ENCODE measurements at regions not wholly inside any gene's neighbourhood (a gene's known extent, or its start where the extent isn't known, plus 50 kb on each side); places are given as distances from the start of the nearest gene placed in this dataset.
A peak's percentile ranks its signal among the peaks of the same experiment; 100 is the strongest.

GRCh38 chr3:66692766-66693150, 191.9 kb upstream of the LRIG1 start:
- DNase-seq, result no peak

DNA sequence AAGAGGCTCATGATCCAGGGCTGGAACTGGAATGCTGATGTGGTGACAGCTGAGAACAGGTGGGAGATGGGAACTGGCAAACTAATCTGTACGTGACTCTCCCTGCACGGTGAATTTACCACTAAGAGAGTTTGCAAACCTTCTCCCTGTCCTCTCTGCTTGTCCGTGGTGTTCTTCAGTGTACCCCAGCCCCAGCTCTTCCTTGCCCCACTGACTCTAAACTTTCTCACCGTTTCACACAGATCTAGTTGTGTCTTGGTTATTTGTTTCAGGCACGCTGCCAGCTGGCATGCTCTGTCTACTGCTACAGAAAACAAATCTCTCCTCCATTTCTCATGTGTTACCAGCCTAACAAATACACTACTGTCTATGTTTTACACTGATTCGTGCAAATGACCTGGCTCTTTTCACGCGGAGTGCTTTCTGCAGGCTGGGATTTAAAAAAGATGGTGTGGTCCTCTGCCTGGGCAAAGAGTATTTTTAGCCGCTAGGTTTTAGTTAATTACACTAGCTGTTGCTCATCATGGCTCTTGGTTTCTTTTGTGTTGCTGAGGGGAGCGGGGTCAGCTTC, 192.7 kb upstream of the LRIG1 start:
- DNase-seq, result no peak

GRCh38 chr3:66702126-66702525, 201.3 kb upstream of the LRIG1 start:
- no peak for DNase-seq

- DNase-seq, result no peak
Observed at GRCh38 chr3:66703501-66703900, 202.7 kb upstream of the LRIG1 start.

- DNase-seq, result no peak
Observed at GRCh38 chr3:66705076-66705475, 204.3 kb upstream of the LRIG1 start.

DNA sequence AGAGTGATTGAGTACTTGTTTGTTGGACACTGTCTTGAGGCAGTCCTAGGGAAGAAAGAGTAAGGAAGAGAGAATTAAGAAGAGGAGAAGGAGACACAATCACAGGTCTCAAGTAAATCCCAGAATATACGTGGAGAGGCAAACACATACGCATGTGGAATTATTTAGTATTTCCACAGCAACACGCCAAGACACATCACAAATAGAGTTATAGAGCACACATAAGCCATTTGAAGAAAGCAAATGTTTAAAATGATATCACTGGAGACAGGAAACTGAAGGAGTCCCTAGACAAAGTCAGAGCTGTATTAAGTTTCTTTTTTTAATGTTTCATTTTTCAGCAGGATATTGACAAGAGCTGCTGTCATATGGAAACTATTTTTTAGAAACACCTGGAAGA, 206.1 kb upstream of the LRIG1 start:
- no peak for DNase-seq

DNA sequence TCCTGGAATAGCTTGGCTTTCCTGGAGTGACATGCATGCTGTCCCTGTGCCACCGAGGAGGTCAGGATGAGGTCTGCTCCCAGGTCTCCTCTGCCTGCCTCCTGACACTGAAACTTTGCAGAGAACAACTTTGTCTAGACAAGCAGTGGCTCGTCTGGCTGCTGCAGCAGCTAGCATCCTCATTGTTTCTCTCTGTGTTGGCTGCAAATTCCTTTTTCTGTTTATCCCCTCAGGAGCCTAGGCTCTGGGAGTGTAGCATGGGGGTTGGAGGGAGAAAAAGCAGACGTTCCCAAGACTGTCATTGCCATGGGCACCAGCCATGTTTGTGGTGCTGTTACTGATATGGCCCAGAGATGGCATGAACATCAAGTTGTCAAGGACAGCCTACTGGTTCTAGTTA, 208.7 kb upstream of the LRIG1 start:
- DNase-seq, result no peak

DNA sequence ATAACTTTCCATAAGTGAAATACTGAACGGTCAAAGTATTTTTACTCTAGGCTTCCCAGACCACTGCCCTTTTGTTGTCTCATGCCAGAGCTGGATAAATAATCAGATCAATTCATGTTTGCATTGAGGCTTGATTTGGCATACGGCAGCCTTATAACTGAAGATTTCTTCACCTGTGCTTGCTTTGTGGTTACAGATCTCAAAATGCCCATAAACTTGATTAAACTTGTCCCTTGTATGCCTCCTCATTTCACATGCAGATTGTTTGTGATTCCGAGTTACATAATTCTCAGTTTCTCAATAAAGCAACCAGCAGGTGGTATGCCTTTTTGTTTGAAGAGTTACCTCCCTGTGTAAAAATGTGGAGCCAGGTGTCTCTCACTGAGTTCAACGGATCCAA, 211.4 kb upstream of the LRIG1 start:
- peak; percentile 1 for DNase-seq

DNA sequence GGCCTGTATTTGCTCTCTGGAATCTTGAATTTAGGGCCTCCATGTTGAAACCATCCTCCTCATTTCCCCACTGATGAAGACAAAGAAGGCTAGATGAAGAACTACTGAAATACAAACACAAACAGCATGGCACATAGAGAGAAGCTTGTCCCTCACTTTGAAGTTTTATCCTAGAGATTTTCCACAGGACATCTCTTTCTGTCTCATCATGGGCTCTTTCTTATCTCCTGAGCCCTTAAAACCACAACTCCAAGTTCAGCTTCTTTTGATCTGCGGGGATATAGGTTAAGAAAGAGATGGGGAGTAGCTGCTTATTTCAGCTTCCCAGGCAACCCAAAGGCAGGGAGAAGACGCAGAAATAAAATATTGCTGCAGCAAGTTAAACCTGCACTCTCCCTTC, 213.1 kb upstream of the LRIG1 start:
- DNase-seq, result no peak

GRCh38 chr3:66715806-66716205, 215.0 kb upstream of the LRIG1 start:
- no peak for DNase-seq

- no peak for DNase-seq
Observed at GRCh38 chr3:66717806-66718205, 217.0 kb upstream of the LRIG1 start.

GRCh38 chr3:66719796-66720356, 219.1 kb upstream of the LRIG1 start:
- DNase-seq, result no peak

- no peak for DNase-seq
Observed at GRCh38 chr3:66720508-66720907, 219.7 kb upstream of the LRIG1 start.

GRCh38 chr3:66722675-66723074, 221.9 kb upstream of the LRIG1 start:
- DNase-seq, result no peak

- no peak for DNase-seq
Observed at GRCh38 chr3:66723231-66723630, 222.4 kb upstream of the LRIG1 start.

DNA sequence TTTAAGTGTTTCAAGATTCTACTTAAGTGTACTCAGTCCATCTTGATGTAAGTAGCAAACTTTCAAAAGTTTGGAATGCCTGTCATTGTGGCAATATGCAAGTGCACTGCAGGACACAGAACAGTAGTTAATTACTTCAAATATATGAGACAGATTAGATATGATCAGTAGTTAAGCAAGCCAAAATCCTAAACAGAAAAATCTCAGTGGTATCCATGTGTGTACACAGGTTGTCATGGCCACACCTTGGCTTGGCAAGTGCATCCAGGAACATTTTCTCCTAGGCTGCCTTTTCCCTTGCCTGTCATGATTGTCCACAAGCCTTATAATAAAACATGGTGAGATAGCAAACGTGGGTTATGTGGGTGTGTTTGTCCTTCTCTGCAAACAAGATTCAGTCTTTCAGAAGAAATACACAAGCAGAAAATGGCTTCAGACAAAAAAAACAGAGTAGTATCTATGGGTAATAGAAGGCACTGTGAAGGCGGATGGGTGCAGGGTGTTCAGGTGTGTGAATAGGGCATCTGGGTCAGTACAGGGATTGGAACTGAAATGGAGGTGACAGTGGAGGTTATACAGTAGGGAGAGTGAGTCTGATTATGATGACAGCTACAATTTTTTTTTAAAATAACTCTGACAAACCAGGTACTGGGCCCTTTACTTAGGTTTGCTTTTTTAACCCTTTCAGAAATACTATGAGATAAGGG, 229.0 kb upstream of the LRIG1 start:
- DNase-seq, result no peak

DNA sequence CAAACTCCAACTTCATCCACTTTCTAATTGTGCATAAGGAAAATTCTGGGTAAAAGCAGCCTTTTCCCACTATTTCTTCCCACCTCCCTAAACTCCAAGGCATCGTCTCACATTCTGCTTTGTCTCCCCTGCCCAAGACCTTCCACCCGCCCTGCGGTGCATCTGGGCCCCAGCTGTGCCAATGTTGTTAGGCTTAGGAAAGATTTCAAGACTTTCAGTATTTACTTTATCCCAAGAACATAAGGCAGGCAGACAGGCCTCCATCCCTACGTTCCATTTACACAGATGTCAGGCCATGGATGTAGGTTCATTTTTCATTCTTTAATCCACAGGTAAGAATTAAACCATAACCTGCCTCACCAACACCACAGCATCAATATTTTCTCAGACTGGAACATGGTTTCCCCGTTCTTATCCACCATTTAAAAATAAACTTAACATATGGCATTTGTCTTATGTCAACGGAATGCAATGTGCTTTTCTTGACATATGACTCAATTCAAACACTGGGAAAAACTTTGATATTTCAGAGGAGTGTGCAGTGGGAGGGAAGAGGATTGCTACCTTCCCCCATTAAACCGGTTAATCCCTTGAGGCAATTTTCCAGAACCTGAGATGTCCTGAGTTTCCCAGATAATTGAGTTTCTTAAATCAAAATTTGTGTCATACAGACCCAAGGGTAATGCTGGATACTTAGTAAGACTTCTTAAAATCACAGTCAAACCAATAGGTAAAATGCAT, 238.0 kb upstream of the LRIG1 start:
- no peak for DNase-seq

GRCh38 chr3:66740260-66740659, 239.4 kb upstream of the LRIG1 start:
- DNase-seq, result no peak

GRCh38 chr3:66744521-66744920, 243.7 kb upstream of the LRIG1 start:
- no peak for DNase-seq

DNA sequence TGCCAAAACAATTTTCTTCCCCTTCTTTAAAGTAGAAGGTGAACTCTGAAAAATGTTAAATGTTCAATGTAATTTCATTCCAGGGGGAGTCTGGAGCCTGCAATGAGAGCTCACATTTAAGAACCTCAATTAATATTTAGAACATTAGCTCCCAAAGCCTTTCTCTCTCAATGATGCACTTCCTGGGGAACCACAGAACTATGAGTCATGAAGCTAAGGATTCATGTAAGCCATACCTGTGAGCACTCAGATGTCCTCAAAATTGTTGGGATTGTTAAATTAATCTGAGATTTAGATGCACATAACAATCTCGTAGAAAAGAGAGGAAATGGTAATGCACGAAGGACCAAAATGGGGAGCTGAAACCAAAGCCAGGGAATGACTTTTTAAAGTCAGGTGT, 244.2 kb upstream of the LRIG1 start:
- no peak for DNase-seq

DNA sequence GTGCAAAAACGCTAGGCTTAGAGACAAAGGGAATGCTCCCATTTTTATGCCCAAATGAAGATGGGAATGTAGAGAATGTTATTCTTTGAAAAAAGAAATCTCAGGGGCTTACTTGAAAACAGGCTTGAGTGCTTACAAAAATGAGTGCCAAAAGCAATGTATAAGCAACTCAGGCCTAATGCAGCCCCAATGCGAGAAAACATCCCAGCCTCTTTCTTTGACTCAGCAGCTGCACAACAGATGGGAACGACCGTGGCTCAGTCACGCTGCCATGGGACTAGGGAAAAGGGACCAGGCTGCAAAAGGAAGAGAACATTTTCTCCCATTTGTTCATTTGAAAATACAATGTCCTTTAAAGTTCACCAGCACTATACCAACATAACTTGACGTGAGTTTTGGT, 246.4 kb upstream of the LRIG1 start:
- no peak for DNase-seq

DNA sequence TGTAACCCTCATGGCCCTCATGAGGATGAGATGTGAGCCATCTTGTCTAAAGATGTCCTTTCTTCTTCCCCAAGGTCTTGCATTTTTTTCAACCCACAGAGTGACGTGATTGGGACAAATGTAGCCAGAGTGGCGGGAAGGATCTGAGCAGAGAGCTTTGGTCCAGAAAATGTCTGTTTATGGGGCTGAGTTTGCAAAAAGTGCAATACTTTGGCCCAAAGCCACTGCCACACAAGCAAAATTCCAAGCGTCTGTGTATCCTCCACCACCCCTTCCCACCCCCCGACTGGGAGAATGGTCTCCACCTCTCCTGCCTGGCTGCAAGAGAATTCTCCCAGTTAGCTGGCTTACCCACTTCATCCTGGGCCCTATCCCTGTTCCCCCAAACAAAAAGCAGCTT, 246.9 kb upstream of the LRIG1 start:
- DNase-seq, result no peak

- DNase-seq, result no peak
Observed at GRCh38 chr3:66748175-66748876, 247.5 kb upstream of the LRIG1 start.

DNA sequence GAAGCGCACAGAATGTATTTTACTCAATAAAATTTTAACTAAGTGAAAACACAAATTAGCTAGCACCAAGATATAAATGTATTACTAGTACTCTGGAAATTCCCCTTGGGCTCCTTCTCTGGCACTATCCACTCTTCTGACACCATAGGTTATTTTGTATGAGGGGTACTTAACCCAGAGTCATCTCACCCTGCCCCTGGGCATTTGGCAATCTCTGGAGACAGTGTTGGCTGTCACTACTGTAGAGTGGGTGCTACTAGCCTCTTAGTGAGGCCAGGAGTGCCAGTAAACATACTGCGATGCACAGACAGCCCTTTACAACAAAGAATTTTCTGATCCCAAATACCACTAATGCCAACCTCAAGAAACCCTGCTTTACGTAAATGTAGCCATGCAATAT, 246.3 kb upstream of the KBTBD8 start:
- DNase-seq, result no peak
